Lower leg skin (tissue), 4 donors: ENCODE measurements at regions not wholly inside any gene's neighbourhood (a gene's known extent, or its start where the extent isn't known, plus 50 kb on each side); places are given as distances from the start of the nearest gene placed in this dataset.

Experiments used
- DNase-seq, 2 donors: peaks; one replicate each; pipeline ENCODE4 v3.0.0-alpha.2; 2019; ENCODE audit warnings: low spot score in 2 of 2
- H3K4me3 ChIP-seq: fragments of 200-600 bp; sonication (generic); 2 replicates; pipeline ENCODE4 v1.5.1; 2017; ENCODE audit warnings: mild to moderate bottlenecking, low read depth; ENCODE audit not compliant: poor library complexity, severe bottlenecking
- POLR2A ChIP-seq, 2 donors: fragments of 450-650 bp; IDR thresholded peaks; one replicate each; pipeline ENCODE4 v1.6.1; 2016 to 2017; ENCODE audit warnings: antibody characterized with exemption in 2 of 2, mild to moderate bottlenecking in 1 of 2, moderate library complexity in 1 of 2
- WGBS, 2 donors: methylation state at CpG; one replicate each; pipeline ENCODE4 v1.1.5; 2018; 5-methylcytosine and 5-hydroxymethylcytosine counted together
- intact Hi-C: fragments of 100-400 bp; cut with DNase I; formaldehyde crosslinking; loops from one replicate; pipeline ENCODE4 v1.15.0; 2023; ENCODE audit warnings: low total_unique reads
- TF ChIP-seq, protein P1 (sequence below), 3 donors: fragments of 450-650 bp; IDR thresholded peaks; one replicate each; pipeline ENCODE4 v1.5.1; 2016; ENCODE audit warnings: antibody characterized with exemption in 3 of 3, mild to moderate bottlenecking in 3 of 3, moderate library complexity in 2 of 3

DNA sequence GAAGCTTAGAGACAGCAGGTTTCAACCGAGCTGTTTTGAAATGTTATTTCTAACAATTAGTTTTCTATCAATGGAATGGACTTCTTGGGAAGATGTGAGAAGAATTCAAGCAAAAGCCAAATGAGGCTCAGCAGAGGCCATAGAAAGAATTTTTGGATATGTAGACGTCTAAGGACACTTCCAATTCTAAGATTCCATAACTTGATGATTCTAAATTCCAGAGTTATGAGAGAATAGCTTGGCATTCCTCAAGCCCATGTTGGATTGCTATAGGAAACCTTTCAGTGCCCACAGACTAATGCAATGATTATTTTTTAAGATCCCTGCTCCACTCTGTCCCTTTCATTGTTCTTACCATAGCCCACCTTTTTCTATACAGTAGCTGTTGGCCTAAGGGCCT lies 77.2 kb upstream of the PALS2 start:
- 81 to 83% methylated on average over 2 of the region's 2 CpGs for WGBS, 2 donors
- TF ChIP-seq POLR2A (IDR thresholded peaks at IDR 0.05): no peak
- TF ChIP-seq, protein P1, sequence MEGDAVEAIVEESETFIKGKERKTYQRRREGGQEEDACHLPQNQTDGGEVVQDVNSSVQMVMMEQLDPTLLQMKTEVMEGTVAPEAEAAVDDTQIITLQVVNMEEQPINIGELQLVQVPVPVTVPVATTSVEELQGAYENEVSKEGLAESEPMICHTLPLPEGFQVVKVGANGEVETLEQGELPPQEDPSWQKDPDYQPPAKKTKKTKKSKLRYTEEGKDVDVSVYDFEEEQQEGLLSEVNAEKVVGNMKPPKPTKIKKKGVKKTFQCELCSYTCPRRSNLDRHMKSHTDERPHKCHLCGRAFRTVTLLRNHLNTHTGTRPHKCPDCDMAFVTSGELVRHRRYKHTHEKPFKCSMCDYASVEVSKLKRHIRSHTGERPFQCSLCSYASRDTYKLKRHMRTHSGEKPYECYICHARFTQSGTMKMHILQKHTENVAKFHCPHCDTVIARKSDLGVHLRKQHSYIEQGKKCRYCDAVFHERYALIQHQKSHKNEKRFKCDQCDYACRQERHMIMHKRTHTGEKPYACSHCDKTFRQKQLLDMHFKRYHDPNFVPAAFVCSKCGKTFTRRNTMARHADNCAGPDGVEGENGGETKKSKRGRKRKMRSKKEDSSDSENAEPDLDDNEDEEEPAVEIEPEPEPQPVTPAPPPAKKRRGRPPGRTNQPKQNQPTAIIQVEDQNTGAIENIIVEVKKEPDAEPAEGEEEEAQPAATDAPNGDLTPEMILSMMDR (IDR thresholded peaks at IDR 0.05): no peak
- no peak overlapping the region for H3K4me3 ChIP-seq
- intact Hi-C loops: no loop called here
- no peak for DNase-seq

DNA sequence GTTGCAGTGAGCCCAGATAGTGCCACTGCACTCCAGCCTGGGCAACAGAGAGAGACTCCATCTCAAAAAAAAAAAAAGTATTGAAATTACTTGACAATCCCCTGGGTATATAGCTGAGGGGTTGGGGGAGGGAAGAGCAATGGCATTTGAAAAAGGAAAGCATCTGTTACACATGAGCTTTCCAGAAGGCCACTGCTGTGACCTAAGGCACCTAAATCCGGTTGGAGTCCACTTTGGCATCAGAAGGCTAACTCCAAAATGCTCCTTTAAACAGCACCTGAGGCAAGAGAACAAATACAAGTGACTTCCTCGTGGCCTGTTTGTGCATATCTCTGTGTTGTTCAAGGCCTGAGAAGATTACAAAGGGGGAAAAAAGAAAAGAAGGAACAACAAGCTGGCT lies 74.8 kb upstream of the PALS2 start:
- WGBS, 2 donors: 51 to 52% methylated on average over 2 of the region's 2 CpGs
- intact Hi-C loops: no loop called here
- H3K4me3 ChIP-seq: no peak overlapping the region
- TF ChIP-seq POLR2A (IDR thresholded peaks at IDR 0.05): no peak
- TF ChIP-seq, protein P1 (IDR thresholded peaks at IDR 0.05): no peak
- no peak for DNase-seq

DNA sequence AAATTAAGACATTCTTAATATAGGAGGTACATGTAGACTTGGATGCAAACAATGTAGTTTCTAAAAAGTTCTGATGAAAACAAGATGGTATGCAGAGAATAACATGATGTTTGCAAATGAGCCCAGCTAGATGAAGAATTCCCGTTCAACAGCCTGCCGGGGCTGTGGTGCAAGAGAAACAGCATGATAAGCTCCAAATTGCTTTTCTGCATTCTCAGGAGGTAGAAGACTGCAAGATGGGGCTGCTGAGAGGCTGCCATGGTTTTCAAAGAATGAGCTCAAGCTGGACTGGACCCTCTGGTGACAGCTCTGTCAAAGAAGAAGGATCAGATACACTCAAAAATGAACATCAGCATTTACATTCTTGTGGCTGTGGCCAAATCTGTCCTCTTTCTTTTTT lies 73.4 kb upstream of the PALS2 start:
- no peak for DNase-seq
- TF ChIP-seq, protein P1 (IDR thresholded peaks at IDR 0.05): no peak
- TF ChIP-seq POLR2A (IDR thresholded peaks at IDR 0.05): no peak
- intact Hi-C loops: no loop called here
- no peak overlapping the region for H3K4me3 ChIP-seq
- WGBS, 2 donors: 56 to 65% methylated on average over 2 of the region's 2 CpGs

DNA sequence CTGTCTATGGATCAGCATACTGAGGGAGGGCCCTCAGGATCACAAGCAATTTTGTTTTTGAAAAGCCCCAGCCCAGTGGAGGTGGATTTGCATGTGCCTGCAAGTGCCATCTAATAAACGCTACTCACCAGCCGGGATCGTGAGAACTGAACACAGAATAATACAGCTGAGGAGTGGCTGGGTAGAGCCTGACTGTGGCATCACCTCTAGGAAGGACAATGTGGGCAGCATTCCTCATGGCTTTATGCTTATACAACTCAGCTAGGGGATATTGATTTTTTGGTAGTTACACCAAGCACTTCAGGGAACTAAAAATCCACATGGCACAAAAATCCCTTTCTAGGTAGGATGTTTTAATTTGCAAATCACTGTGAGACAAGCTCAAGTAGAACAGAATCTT lies 72.7 kb upstream of the PALS2 start:
- 63 to 71% methylated on average over 3 of the region's 3 CpGs for WGBS, 2 donors
- DNase-seq: no peak
- TF ChIP-seq POLR2A (IDR thresholded peaks at IDR 0.05): no peak
- TF ChIP-seq, protein P1 (IDR thresholded peaks at IDR 0.05): no peak
- H3K4me3 ChIP-seq: no peak overlapping the region
- intact Hi-C loops: no loop called here

DNA sequence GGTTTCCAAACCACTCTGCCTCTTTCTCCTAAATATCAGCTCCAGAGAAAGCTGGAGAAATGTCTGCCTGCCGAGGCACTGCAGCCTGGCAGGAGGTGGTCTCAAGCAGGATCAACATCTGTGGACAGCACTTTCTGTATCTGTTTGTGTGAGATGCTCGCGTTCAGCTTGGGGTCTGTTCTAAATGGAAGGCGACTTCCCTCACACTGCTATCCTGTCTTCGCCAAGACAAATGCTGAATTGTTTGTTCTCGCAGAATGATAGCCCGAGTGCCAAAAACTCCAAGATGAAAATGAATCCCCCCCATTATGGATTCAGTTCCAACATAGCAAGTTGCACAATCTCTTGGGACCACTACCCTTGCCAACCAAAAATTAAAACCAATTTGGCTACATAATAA lies 72.2 kb upstream of the PALS2 start:
- TF ChIP-seq POLR2A (IDR thresholded peaks at IDR 0.05): no peak
- TF ChIP-seq, protein P1 (IDR thresholded peaks at IDR 0.05): no peak
- intact Hi-C loops: no loop called here
- H3K4me3 ChIP-seq: no peak overlapping the region
- DNase-seq: no peak
- WGBS, 2 donors: 51 to 56% methylated on average over 7 of the region's 7 CpGs

DNA sequence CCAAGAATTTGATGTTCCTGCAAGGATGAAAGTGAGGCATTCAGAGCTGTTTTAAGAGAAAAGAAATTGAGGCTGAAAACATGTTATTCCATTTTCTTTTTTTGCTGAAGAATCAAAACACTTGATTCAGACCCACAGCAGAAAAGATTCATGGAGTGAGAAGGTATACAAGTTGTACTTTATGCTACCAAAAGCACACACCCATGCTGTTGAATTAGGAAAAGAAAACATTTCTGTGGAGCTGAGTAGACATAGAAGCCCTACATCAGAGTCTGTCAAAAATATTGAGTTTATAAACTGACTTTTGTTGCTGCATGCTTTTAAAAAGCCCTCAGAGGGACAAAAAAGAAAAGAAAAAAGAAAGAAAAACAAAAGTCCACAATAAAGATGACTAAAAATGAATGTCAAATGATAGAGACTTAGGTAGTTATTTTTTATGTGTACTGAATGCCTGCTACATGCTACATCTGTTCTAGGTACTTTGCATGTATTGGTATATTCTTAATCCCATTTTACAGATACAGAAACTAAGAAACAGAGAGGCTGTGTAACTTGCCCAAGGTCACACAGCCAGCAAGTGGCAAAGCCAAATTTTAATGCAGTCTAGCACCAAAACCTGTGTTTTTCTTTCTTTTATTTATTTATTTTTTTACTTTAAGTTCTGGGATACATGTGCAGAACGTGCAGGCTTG lies 71.7 kb upstream of the PALS2 start:
- TF ChIP-seq POLR2A (IDR thresholded peaks at IDR 0.05): no peak
- TF ChIP-seq, protein P1 (IDR thresholded peaks at IDR 0.05): no peak
- DNase-seq: no peak
- intact Hi-C loops: no loop called here
- WGBS, 2 donors: 53 to 58% methylated on average over 1 of the region's 1 CpG
- H3K4me3 ChIP-seq: no peak overlapping the region
